HCT116 (cell line): ENCODE measurements at regions not wholly inside any gene's neighbourhood (a gene's known extent, or its start where the extent isn't known, plus 50 kb on each side); places are given as distances from the start of the nearest gene placed in this dataset.

ENCODE experiments used
- ATAC-seq: fragments of 200-7000 bp; cut with Tn5 transposase; 2 replicates; pipeline ENCODE4 v1.9.1; 2020; ENCODE audit warnings: mild to moderate bottlenecking, moderate library complexity
- BruUV-seq: library from RNA; stranded (reverse); fragments of 400-500 nt; replicated peaks from 2 replicates; lab custom pipeline; 2021; lab: Mats Ljungman, UMichigan
- CTCF ChIA-PET: fragments of 300-600 bp; sonication (Branson Sonifier 250); formaldehyde crosslinking; loops from one replicate; lab custom pipeline; 2021; ENCODE audit warnings: antibody characterized with exemption; lab: Charles Lee
- POLR2A ChIA-PET: fragments of 300-600, 350-600 bp; sonication (Branson Sonifier 250); formaldehyde crosslinking; loops from one replicate; lab custom pipeline; 2021; ENCODE audit warnings: antibody characterized with exemption; lab: Charles Lee
- RAD21 ChIA-PET, 2 experiments: fragments of 300-600 bp; sonication (Branson Sonifier 250); formaldehyde crosslinking; loops; one replicate each; lab custom pipeline; 2023; ENCODE audit warnings: low total read pairs in 2 of 2; ENCODE audit not compliant: uncharacterized antibody in 2 of 2, unreplicated experiment in 2 of 2, low non-redundant PET in 1 of 2; lab: Charles Lee
- DNase-seq: peaks from one replicate; pipeline ENCODE4 v3.0.0-alpha.2; 2010; ENCODE audit warnings: low read depth, low spot score
- H2AFZ ChIP-seq: fragments of 200-600 bp; shearing (Covaris generic), sonication (generic); 2 replicates; pipeline ENCODE4 v1.6.1; 2017; ENCODE audit warnings: low read depth, mixed run types, mixed read lengths, antibody characterized with exemption, low read length; ENCODE audit not compliant: poor library complexity, severe bottlenecking
- H3K27ac ChIP-seq: 2 replicates; pipeline ENCODE4 v1.5.1; 2012; ENCODE audit warnings: low read depth, low read length
- H3K27me3 ChIP-seq: fragments of 200-600 bp; sonication (generic); 2 replicates; pipeline ENCODE4 v1.6.1; 2016; ENCODE audit warnings: mixed run types, low read length, mixed read lengths; ENCODE audit not compliant: insufficient read depth
- H3K36me3 ChIP-seq, 2 experiments: fragments of 200-500 bp in 1 of 2; fragments of 200-600 bp in 1 of 2; sonication (Bioruptor generic) in 1 of 2; sonication (generic) in 1 of 2; 2 replicates each; pipeline versions ENCODE4 v1.5.1 to v1.6.1; 2014 to 2016; ENCODE audit warnings: low read length in 2 of 2, inconsistent platforms in 1 of 2, mixed read lengths in 1 of 2, mixed run types in 1 of 2; ENCODE audit not compliant: insufficient read depth in 2 of 2, control insufficient read depth in 1 of 2
- H3K4me1 ChIP-seq, 2 experiments: fragments of 200-600 bp in 1 of 2; sonication (generic) in 1 of 2; 2 replicates each; pipeline versions ENCODE4 v1.5.1 to v1.6.1; 2012 to 2017; ENCODE audit warnings: low read length in 2 of 2, inconsistent platforms in 1 of 2, mild to moderate bottlenecking in 1 of 2, mixed read lengths in 1 of 2, mixed run types in 1 of 2, moderate library complexity in 1 of 2; ENCODE audit not compliant: insufficient read depth in 2 of 2, control insufficient read depth in 1 of 2
- H3K4me2 ChIP-seq: fragments of 200-600 bp; sonication (generic); 2 replicates; pipeline ENCODE4 v1.6.1; 2017; ENCODE audit warnings: mixed run types, low read length, mixed read lengths
- H3K4me3 ChIP-seq, 2 experiments: fragments of 200-600 bp in 1 of 2; sonication (generic) in 1 of 2; replicated peaks in 1 of 2; 2 replicates each; pipeline ENCODE4 v1.5.1; 2011 to 2016; ENCODE audit warnings: low read length in 2 of 2, control low read depth in 1 of 2, low read depth in 1 of 2, mild to moderate bottlenecking in 1 of 2, mixed read lengths in 1 of 2, mixed run types in 1 of 2
- H3K79me2 ChIP-seq: fragments of 200-600 bp; sonication (generic); 2 replicates; pipeline ENCODE4 v1.6.1; 2017; ENCODE audit warnings: mild to moderate bottlenecking, mixed run types, low read length, moderate library complexity, mixed read lengths; ENCODE audit not compliant: insufficient read depth
- H3K9ac ChIP-seq: fragments of 200-600 bp; sonication (generic); 2 replicates; pipeline ENCODE4 v1.6.1; 2016; ENCODE audit warnings: low read length, mixed read lengths
- H3K9me2 ChIP-seq: fragments of 200-600 bp; sonication (generic), shearing (Covaris generic); 2 replicates; pipeline ENCODE4 v1.6.1; 2017; ENCODE audit warnings: mixed run types, mild to moderate bottlenecking, moderate library complexity; ENCODE audit not compliant: insufficient read depth
- H3K9me3 ChIP-seq, 2 experiments: fragments of 200-500 bp in 1 of 2; fragments of 200-600 bp in 1 of 2; sonication (Bioruptor generic) in 1 of 2; sonication (generic) in 1 of 2; 2 replicates each; pipeline ENCODE4 v1.6.1; 2014 to 2017; ENCODE audit warnings: low read length in 2 of 2, mixed read lengths in 2 of 2, inconsistent platforms in 1 of 2, low read depth in 1 of 2, mild to moderate bottlenecking in 1 of 2, mixed run types in 1 of 2, moderate library complexity in 1 of 2; ENCODE audit not compliant: control insufficient read depth in 1 of 2, insufficient read depth in 1 of 2
- H4K20me1 ChIP-seq: fragments of 200-600 bp; sonication (generic), shearing (Covaris generic); 2 replicates; pipeline ENCODE4 v1.6.1; 2017; ENCODE audit warnings: mixed run types, mild to moderate bottlenecking, moderate library complexity; ENCODE audit not compliant: insufficient read depth
- CEBPB ChIP-seq: IDR thresholded peaks from 2 replicates; pipeline ENCODE4 v1.6.1; 2012; ENCODE audit warnings: low read depth
- EGR1 ChIP-seq: IDR thresholded peaks from 2 replicates; pipeline ENCODE4 v1.6.1; 2012; ENCODE audit warnings: low read depth
- EZH2 ChIP-seq: fragments of 200-600 bp; sonication (generic); IDR thresholded peaks from 2 replicates; pipeline ENCODE4 v1.6.1; 2017; ENCODE audit warnings: antibody characterized with exemption, mixed run types
- FOSL1 ChIP-seq: IDR thresholded peaks from 2 replicates; pipeline ENCODE4 v1.6.1; 2012; ENCODE audit warnings: low read depth
- JUND ChIP-seq: IDR thresholded peaks from 2 replicates; pipeline ENCODE4 v1.6.1; 2012
- POLR2A ChIP-seq: IDR thresholded peaks from 2 replicates; pipeline ENCODE4 v1.7.0; 2011; ENCODE audit warnings: borderline replicate concordance; ENCODE audit not compliant: insufficient read depth, insufficient read length; ENCODE audit errors: extremely low read depth
- SIN3A ChIP-seq: IDR thresholded peaks from 2 replicates; pipeline ENCODE4 v1.6.1; 2012; ENCODE audit warnings: low read depth
- SP1 ChIP-seq: IDR thresholded peaks from 2 replicates; pipeline ENCODE4 v1.6.1; 2012; ENCODE audit warnings: low read depth
- ZFX ChIP-seq: fragments of 450-650 bp; IDR thresholded peaks from 2 replicates; pipeline ENCODE4 v1.6.1; 2017
- ZNF274 ChIP-seq: fragments of 200-500 bp; sonication (Bioruptor generic); IDR thresholded peaks from 2 replicates; pipeline ENCODE4 v1.6.1; 2014; ENCODE audit warnings: mild to moderate bottlenecking, low read depth, low read length, inconsistent platforms
- intact Hi-C: fragments of 100-400 bp; cut with micrococcal nuclease; formaldehyde crosslinking; loops from 2 replicates; pipeline ENCODE4 v1.10.0; 2022
- TF ChIP-seq, protein P1 (sequence below), 3 experiments: fragments of 200-600 bp in 1 of 3; sonication (generic) in 1 of 3; IDR thresholded peaks in 2 of 3; conservative IDR thresholded peaks in 1 of 3; 2 replicates each; pipeline ENCODE4 v1.5.1; 2012 to 2017; ENCODE audit warnings: low read depth in 2 of 3, low read length in 2 of 3, antibody characterized with exemption in 1 of 3, borderline replicate concordance in 1 of 3, control low read depth in 1 of 3, mild to moderate bottlenecking in 1 of 3, mixed read lengths in 1 of 3, mixed run types in 1 of 3, moderate library complexity in 1 of 3; ENCODE audit not compliant: insufficient read depth in 1 of 3
- TF ChIP-seq, protein P2 (sequence below): IDR thresholded peaks from 2 replicates; pipeline ENCODE4 v1.6.1; 2012; ENCODE audit warnings: low read depth

DNA sequence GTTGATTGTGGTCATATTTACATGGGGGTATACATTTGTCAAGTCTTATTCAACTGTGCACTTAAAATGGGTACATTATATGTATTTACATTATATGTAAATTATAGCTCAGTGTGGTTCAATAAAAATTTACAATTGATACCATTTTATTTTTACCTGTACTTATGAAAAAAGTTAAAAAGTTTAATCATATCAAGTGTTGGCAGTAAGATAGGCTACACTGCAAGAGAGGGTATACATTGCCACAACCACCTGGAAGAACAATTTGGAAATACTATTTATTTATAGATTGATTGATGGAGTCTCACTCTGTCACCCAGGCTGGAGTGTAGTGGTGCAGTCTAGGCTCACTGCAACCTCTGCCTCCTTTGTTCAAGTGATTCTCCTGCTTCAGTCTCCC is 453.3 kb downstream of the XYLT1 start:
- RAD21 ChIA-PET = no interaction called here
- DNase-seq (no peak), ATAC-seq (no peak)
- H4K20me1 ChIP-seq = no peaks in the 10 kb centered on the region
- no peak overlapping the region for H3K4me2 ChIP-seq
- no peak overlapping the region for H3K9ac ChIP-seq
- no peaks in the 10 kb centered on the region for H3K9me2 ChIP-seq
- CTCF ChIA-PET = no interaction called here
- no peaks in the 10 kb centered on the region for H3K4me1 ChIP-seq
- H3K27ac ChIP-seq = no peak overlapping the region
- no peak overlapping the region for H3K4me3 ChIP-seq
- H3K36me3 ChIP-seq = no peaks in the 10 kb centered on the region
- TF ChIP-seq, protein P1, sequence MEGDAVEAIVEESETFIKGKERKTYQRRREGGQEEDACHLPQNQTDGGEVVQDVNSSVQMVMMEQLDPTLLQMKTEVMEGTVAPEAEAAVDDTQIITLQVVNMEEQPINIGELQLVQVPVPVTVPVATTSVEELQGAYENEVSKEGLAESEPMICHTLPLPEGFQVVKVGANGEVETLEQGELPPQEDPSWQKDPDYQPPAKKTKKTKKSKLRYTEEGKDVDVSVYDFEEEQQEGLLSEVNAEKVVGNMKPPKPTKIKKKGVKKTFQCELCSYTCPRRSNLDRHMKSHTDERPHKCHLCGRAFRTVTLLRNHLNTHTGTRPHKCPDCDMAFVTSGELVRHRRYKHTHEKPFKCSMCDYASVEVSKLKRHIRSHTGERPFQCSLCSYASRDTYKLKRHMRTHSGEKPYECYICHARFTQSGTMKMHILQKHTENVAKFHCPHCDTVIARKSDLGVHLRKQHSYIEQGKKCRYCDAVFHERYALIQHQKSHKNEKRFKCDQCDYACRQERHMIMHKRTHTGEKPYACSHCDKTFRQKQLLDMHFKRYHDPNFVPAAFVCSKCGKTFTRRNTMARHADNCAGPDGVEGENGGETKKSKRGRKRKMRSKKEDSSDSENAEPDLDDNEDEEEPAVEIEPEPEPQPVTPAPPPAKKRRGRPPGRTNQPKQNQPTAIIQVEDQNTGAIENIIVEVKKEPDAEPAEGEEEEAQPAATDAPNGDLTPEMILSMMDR (IDR thresholded peaks at IDR 0.05 in 2 of 3, conservative IDR thresholded peaks at IDR 0.05 in 1 of 3; ENCODE audit: borderline replicate concordance in 1 of 3, insufficient read depth in 1 of 3, low read depth in 2 of 3, low read length in 2 of 3) = no peak
- TF ChIP-seq EZH2 (no peak), POLR2A (no peak), FOSL1 (no peak), EGR1 (no peak), ZNF274 (no peak), CEBPB (no peak), SP1 (no peak)
- H3K79me2 ChIP-seq = no peaks in the 10 kb centered on the region
- intact Hi-C loops = no loop called here
- no peak overlapping the region for H2AFZ ChIP-seq
- H3K27me3 ChIP-seq = peaks cover 5% of the 10 kb centered on the region; the same call in 1 of the 2 replicates
- POLR2A ChIA-PET = no interaction called here
- no peaks in the 10 kb centered on the region for H3K9me3 ChIP-seq
- BruUV-seq = no TSS peak

DNA sequence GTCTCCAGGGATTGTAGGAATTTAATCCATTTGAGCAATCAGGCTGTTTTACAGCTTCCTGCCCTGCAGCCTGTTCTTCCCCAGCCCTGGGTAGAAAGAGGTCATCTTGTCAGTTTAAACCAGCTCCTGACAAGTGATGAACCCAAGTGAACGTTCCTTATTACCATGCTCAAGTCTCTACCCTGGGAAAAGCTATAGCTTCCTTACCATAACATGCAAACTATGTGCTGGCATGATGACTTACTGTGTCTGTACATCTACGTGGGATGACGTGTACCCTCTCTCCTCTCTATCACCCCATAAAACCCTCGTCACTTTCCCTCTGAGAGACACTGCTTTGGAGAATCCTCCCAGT is 452.2 kb downstream of the XYLT1 start:
- no peaks in the 10 kb centered on the region for H3K4me1 ChIP-seq
- BruUV-seq = no TSS peak
- TF ChIP-seq, protein P2, sequence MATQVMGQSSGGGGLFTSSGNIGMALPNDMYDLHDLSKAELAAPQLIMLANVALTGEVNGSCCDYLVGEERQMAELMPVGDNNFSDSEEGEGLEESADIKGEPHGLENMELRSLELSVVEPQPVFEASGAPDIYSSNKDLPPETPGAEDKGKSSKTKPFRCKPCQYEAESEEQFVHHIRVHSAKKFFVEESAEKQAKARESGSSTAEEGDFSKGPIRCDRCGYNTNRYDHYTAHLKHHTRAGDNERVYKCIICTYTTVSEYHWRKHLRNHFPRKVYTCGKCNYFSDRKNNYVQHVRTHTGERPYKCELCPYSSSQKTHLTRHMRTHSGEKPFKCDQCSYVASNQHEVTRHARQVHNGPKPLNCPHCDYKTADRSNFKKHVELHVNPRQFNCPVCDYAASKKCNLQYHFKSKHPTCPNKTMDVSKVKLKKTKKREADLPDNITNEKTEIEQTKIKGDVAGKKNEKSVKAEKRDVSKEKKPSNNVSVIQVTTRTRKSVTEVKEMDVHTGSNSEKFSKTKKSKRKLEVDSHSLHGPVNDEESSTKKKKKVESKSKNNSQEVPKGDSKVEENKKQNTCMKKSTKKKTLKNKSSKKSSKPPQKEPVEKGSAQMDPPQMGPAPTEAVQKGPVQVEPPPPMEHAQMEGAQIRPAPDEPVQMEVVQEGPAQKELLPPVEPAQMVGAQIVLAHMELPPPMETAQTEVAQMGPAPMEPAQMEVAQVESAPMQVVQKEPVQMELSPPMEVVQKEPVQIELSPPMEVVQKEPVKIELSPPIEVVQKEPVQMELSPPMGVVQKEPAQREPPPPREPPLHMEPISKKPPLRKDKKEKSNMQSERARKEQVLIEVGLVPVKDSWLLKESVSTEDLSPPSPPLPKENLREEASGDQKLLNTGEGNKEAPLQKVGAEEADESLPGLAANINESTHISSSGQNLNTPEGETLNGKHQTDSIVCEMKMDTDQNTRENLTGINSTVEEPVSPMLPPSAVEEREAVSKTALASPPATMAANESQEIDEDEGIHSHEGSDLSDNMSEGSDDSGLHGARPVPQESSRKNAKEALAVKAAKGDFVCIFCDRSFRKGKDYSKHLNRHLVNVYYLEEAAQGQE = no peak
- TF ChIP-seq JUND (no peak), SIN3A (no peak), ZFX (no peak)
- H3K4me2 ChIP-seq = no peak overlapping the region
- POLR2A ChIA-PET = no interaction called here
- no peaks in the 10 kb centered on the region for H3K79me2 ChIP-seq
- no peak overlapping the region for H3K9ac ChIP-seq
- no peaks in the 10 kb centered on the region for H3K9me3 ChIP-seq
- H3K9me2 ChIP-seq = no peaks in the 10 kb centered on the region
- ATAC-seq = no peak
- H3K36me3 ChIP-seq = no peaks in the 10 kb centered on the region
- H3K4me3 ChIP-seq = no peak overlapping the region
- CTCF ChIA-PET = no interaction called here
- RAD21 ChIA-PET = no interaction called here
- DNase-seq = no peak
- H4K20me1 ChIP-seq = no peaks in the 10 kb centered on the region
- intact Hi-C loops = no loop called here
- H3K27ac ChIP-seq = no peak overlapping the region
- peaks cover 5% of the 10 kb centered on the region; the same call in 1 of the 2 replicates for H3K27me3 ChIP-seq
- H2AFZ ChIP-seq = no peak overlapping the region
